ENCODE measurements at regions not wholly inside any gene's neighbourhood (a gene's known extent, or its start where the extent isn't known, plus 50 kb on each side); places are given as distances from the start of the nearest gene placed in this dataset.

DNA sequence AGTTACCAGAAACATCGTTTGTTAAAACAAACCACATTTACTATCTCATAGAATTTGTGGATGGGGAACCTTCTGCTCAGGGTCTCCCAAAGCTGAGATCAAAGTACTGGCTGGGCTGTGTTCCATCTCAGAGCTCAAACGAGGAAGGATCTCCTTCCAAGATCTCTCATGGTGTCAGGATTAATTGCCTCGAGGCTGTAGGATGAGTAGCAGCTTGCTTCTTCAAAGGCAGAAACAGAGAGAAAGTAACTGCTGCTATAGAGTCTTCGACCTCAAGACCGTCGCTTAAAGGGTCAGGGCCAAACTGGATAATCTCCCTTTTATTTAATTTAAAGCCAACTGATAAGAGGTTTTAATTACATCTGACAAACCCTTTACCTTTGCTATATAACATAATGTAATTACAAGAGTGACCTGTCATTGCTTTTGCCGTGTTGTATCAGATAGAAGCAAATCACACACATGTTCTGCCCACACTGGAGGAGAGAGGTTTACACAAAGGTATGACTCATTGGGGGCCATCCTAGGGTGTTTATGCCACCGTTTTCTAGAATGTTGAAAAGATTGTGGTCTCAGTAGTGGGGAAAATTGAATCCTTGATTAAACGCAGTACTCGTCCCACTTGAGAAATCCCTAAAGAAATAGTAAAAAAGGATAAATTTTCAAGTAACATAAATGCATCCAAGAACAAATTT is 868.8 kb upstream of the TMEM132C start:
- no peaks in the 10 kb centered on the region for H3K27me3 ChIP-seq (replicated peaks in 1 of 4; ENCODE audit: control extremely low read depth in 1 of 4, control insufficient read depth in 3 of 4, insufficient read depth in 4 of 4, low read length in 3 of 4)
- WGBS (ENCODE audit: insufficient coverage) = 34% methylated on average over 4 of the region's 10 CpGs
- POLR2A ChIA-PET = no interaction called here
- Mint-ChIP-seq H3K9me3 (ENCODE audit: insufficient read depth) (no peaks in the 10 kb centered on the region), H3K27ac (no peak overlapping the region), H3K27me3 (no peaks in the 10 kb centered on the region), H3K4me3 (no peak overlapping the region), H3K4me1 (no peaks in the 10 kb centered on the region)
- H3K4me3 ChIP-seq (ENCODE audit: control extremely low read depth in 1 of 5, extremely low read depth in 1 of 5, insufficient read depth in 1 of 5, low read depth in 2 of 5, low read length in 4 of 5) = no peak overlapping the region
- H3K9me3 ChIP-seq (ENCODE audit: control extremely low read depth in 1 of 3, control insufficient read depth in 2 of 3, insufficient read depth in 1 of 3, low read length in 2 of 3) = no peaks in the 10 kb centered on the region
- no peaks in the 10 kb centered on the region for H3K36me3 ChIP-seq (replicated peaks in 1 of 2; ENCODE audit: control extremely low read depth in 1 of 2, control insufficient read depth in 1 of 2, extremely low read depth in 1 of 2, insufficient read depth in 2 of 2, low read length in 1 of 2)
- TF ChIP-seq CTCF (IDR thresholded peaks at IDR 0.05) (no peak), EZH2 (IDR thresholded peaks at IDR 0.05; ENCODE audit: borderline replicate concordance, insufficient read depth, low read depth, low read length, poor library complexity, severe bottlenecking) (no peak)
- no peaks in the 10 kb centered on the region for H3K4me1 ChIP-seq (ENCODE audit: control insufficient read depth in 2 of 2, insufficient read depth in 2 of 2, low read length in 2 of 2)
- H3K27ac ChIP-seq (ENCODE audit: low read length in 2 of 2) = no peak overlapping the region
- H2AFZ ChIP-seq (ENCODE audit: insufficient read depth, low read depth, low read length, poor library complexity, severe bottlenecking) = no peak overlapping the region
- ATAC-seq (ENCODE audit: low read depth) (no peak), DNase-seq (no peak)
- no peak overlapping the region for H3K4me2 ChIP-seq (replicated peaks; ENCODE audit: low read depth, low read length, poor library complexity, severe bottlenecking)
- H3K79me2 ChIP-seq (ENCODE audit: control insufficient read depth, insufficient read depth, low read length) = no peaks in the 10 kb centered on the region
- intact Hi-C loops (cut with micrococcal nuclease) = no loop called here
- H3K9ac ChIP-seq (ENCODE audit: low read length) = no peak overlapping the region
- CTCF ChIA-PET = no interaction called here
- no peaks in the 10 kb centered on the region for H4K20me1 ChIP-seq (ENCODE audit: control insufficient read depth, insufficient read depth, low read length, poor library complexity, severe bottlenecking)

GRCh38 chr12:127399451-127399850 is 867.5 kb upstream of the TMEM132C start:
- Histone ChIP-seq H3K4me1 (ENCODE audit: control insufficient read depth in 2 of 2, insufficient read depth in 2 of 2, low read length in 2 of 2) (no peaks in the 10 kb centered on the region), H4K20me1 (ENCODE audit: control insufficient read depth, insufficient read depth, low read length, poor library complexity, severe bottlenecking) (no peaks in the 10 kb centered on the region), H3K9ac (ENCODE audit: low read length) (no peak overlapping the region), H3K27ac (ENCODE audit: low read length in 2 of 2) (no peak overlapping the region), H3K4me3 (ENCODE audit: control extremely low read depth in 1 of 5, extremely low read depth in 1 of 5, insufficient read depth in 1 of 5, low read depth in 2 of 5, low read length in 4 of 5) (no peak overlapping the region), H3K27me3 (replicated peaks in 1 of 4; ENCODE audit: control extremely low read depth in 1 of 4, control insufficient read depth in 3 of 4, insufficient read depth in 4 of 4, low read length in 3 of 4) (no peaks in the 10 kb centered on the region), H3K4me2 (replicated peaks; ENCODE audit: low read depth, low read length, poor library complexity, severe bottlenecking) (no peak overlapping the region), H3K36me3 (replicated peaks in 1 of 2; ENCODE audit: control extremely low read depth in 1 of 2, control insufficient read depth in 1 of 2, extremely low read depth in 1 of 2, insufficient read depth in 2 of 2, low read length in 1 of 2) (no peaks in the 10 kb centered on the region), H3K79me2 (ENCODE audit: control insufficient read depth, insufficient read depth, low read length) (no peaks in the 10 kb centered on the region), H3K9me3 (ENCODE audit: control extremely low read depth in 1 of 3, control insufficient read depth in 2 of 3, insufficient read depth in 1 of 3, low read length in 2 of 3) (no peaks in the 10 kb centered on the region), H2AFZ (ENCODE audit: insufficient read depth, low read depth, low read length, poor library complexity, severe bottlenecking) (no peak overlapping the region)
- DNase-seq (no peak), ATAC-seq (ENCODE audit: low read depth) (no peak)
- Mint-ChIP-seq H3K27me3 (no peaks in the 10 kb centered on the region), H3K4me1 (no peaks in the 10 kb centered on the region), H3K9me3 (ENCODE audit: insufficient read depth) (no peaks in the 10 kb centered on the region), H3K4me3 (no peak overlapping the region), H3K27ac (no peak overlapping the region)
- ChIA-PET POLR2A (no interaction called here), CTCF (no interaction called here)
- no peak for TF ChIP-seq EZH2 (IDR thresholded peaks at IDR 0.05; ENCODE audit: borderline replicate concordance, insufficient read depth, low read depth, low read length, poor library complexity, severe bottlenecking)
- WGBS (ENCODE audit: insufficient coverage) = 44% methylated on average over 2 of the region's 3 CpGs
- intact Hi-C loops (cut with micrococcal nuclease) = no loop called here

Measured in B cell (primary cell).